ENCODE measurements at regions not wholly inside any gene's neighbourhood (a gene's known extent, or its start where the extent isn't known, plus 50 kb on each side); places are given as distances from the start of the nearest gene placed in this dataset.

DNA sequence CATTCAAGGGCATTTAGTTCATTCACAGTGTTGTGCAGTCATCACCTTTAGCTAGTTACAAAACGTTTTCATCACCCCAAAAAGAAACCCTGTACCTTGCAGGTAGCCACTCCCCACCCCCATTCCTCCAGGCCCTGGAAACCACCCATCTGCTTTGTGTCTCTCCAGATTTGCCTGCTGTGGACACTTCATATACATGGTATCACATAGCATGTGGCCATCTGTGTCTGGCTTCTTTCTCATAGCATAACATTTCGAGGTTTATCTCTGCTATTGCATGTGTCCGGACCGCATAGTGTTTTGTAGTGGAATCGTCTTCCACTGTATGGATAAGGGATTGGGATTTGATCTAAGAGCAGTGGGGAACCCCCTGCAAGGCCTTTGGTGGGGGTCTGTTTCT lies 143.1 kb downstream of the AACS start:
- no peaks in the 10 kb centered on the region for H3K27me3 ChIP-seq (ENCODE audit: insufficient read depth)
- H3K36me3 ChIP-seq (ENCODE audit: insufficient read depth), result no peaks in the 10 kb centered on the region
- H3K27ac ChIP-seq (ENCODE audit: low read depth), result no peak overlapping the region
- peaks cover 88% of the 10 kb centered on the region for H3K79me2 ChIP-seq (replicated peaks; ENCODE audit: insufficient read depth)
- H3F3A ChIP-seq (replicated peaks; ENCODE audit: low read depth), result no peaks in the 10 kb centered on the region
- H3K27ac Mint-ChIP-seq, result no peak overlapping the region; the same call in 1 of the 2 replicates
- H3K9me3 Mint-ChIP-seq, result no peaks in the 10 kb centered on the region
- peaks cover 45% of the 10 kb centered on the region for H4K20me1 ChIP-seq (replicated peaks; ENCODE audit: insufficient read depth)
- DNase-seq (ENCODE audit: low spot score) (no peak), ATAC-seq (no peak)
- H3K27me3 Mint-ChIP-seq (ENCODE audit: insufficient read depth, low read depth, poor library complexity), result peaks cover 16% of the 10 kb centered on the region
- no peak overlapping the region for H2AFZ ChIP-seq
- TF ChIP-seq STAT1 (IDR thresholded peaks at IDR 0.05; ENCODE audit: unreplicated experiment), result no peak
- H3K4me3 ChIP-seq, result no peak overlapping the region
- H3K4me1 ChIP-seq (ENCODE audit: insufficient read depth), result peaks cover 44% of the 10 kb centered on the region
- peak overlapping the region; percentile 58 for H3K4me2 ChIP-seq
- H3K4me3 Mint-ChIP-seq, result no peak overlapping the region
- no peaks in the 10 kb centered on the region for H3K9me2 ChIP-seq (ENCODE audit: insufficient read depth)
- peaks cover 68% of the 10 kb centered on the region for H3K4me1 Mint-ChIP-seq
- peaks cover 3% of the 10 kb centered on the region; the same call in 2 of the 3 replicates for H3K36me3 Mint-ChIP-seq (ENCODE audit: low read depth)

- peaks cover 49% of the 10 kb centered on the region for H4K20me1 ChIP-seq (replicated peaks; ENCODE audit: insufficient read depth)
- Mint-ChIP-seq H3K9me3 (no peaks in the 10 kb centered on the region), H3K36me3 (ENCODE audit: low read depth) (peaks cover 8% of the 10 kb centered on the region), H3K27me3 (ENCODE audit: insufficient read depth, low read depth, poor library complexity) (peaks cover 17% of the 10 kb centered on the region), H3K27ac (peak overlapping the region; percentile 50; the same call in 1 of the 2 replicates), H3K4me1 (peaks cover 73% of the 10 kb centered on the region), H3K4me3 (peak overlapping the region; percentile 6; the same call in 2 of the 3 replicates)
- peak; percentile 86 for ATAC-seq
- H3K79me2 ChIP-seq (replicated peaks; ENCODE audit: insufficient read depth), result peaks cover 88% of the 10 kb centered on the region
- H3K27me3 ChIP-seq (ENCODE audit: insufficient read depth), result no peaks in the 10 kb centered on the region
- no peak overlapping the region for H3K4me3 ChIP-seq
- DNase-seq (ENCODE audit: low spot score), result peak; percentile 52
- H2AFZ ChIP-seq, result no peak overlapping the region
- H3K4me1 ChIP-seq (ENCODE audit: insufficient read depth), result peaks cover 44% of the 10 kb centered on the region
- TF ChIP-seq, protein P1, sequence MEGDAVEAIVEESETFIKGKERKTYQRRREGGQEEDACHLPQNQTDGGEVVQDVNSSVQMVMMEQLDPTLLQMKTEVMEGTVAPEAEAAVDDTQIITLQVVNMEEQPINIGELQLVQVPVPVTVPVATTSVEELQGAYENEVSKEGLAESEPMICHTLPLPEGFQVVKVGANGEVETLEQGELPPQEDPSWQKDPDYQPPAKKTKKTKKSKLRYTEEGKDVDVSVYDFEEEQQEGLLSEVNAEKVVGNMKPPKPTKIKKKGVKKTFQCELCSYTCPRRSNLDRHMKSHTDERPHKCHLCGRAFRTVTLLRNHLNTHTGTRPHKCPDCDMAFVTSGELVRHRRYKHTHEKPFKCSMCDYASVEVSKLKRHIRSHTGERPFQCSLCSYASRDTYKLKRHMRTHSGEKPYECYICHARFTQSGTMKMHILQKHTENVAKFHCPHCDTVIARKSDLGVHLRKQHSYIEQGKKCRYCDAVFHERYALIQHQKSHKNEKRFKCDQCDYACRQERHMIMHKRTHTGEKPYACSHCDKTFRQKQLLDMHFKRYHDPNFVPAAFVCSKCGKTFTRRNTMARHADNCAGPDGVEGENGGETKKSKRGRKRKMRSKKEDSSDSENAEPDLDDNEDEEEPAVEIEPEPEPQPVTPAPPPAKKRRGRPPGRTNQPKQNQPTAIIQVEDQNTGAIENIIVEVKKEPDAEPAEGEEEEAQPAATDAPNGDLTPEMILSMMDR (conservative IDR thresholded peaks at IDR 0.05; ENCODE audit: low read depth in 2 of 2), result no peak
- TF ChIP-seq STAT1 (IDR thresholded peaks at IDR 0.05; ENCODE audit: unreplicated experiment) (no peak), POLR2AphosphoS5 (IDR thresholded peaks at IDR 0.05; ENCODE audit: low read depth) (no peak), EZH2 (IDR thresholded peaks at IDR 0.05; ENCODE audit: low read depth, unreplicated experiment) (no peak), ZNF114 (CRISPR knock-in tag; IDR thresholded peaks at IDR 0.05) (no peak), NANOG (IDR thresholded peaks at IDR 0.05; ENCODE audit: borderline replicate concordance) (no peak), EZH2phosphoT487 (IDR thresholded peaks at IDR 0.05; ENCODE audit: unreplicated experiment) (no peak), REST (IDR thresholded peaks at IDR 0.05; ENCODE audit: unreplicated experiment) (no peak), ZNF331 (CRISPR knock-in tag; IDR thresholded peaks at IDR 0.05; ENCODE audit: low read depth) (no peak)
- H3K36me3 ChIP-seq (ENCODE audit: insufficient read depth), result no peaks in the 10 kb centered on the region
- peak overlapping the region; percentile 58 for H3K4me2 ChIP-seq
- no peak overlapping the region for H3K27ac ChIP-seq (ENCODE audit: low read depth)
- no peaks in the 10 kb centered on the region for H3F3A ChIP-seq (replicated peaks; ENCODE audit: low read depth)
- H3K9me2 ChIP-seq (ENCODE audit: insufficient read depth), result no peaks in the 10 kb centered on the region
Measured at GRCh38 chr12:125208942-125209341, 143.7 kb downstream of the AACS start.
